IMR-90 (cell line): ENCODE measurements at regions not wholly inside any gene's neighbourhood (a gene's known extent, or its start where the extent isn't known, plus 50 kb on each side); places are given as distances from the start of the nearest gene placed in this dataset.

Source experiments
- ATAC-seq: fragments of 200-7000 bp; cut with Tn5 transposase; 2 replicates; pipeline ENCODE4 v1.9.1; 2020; ENCODE audit warnings: low read depth, mild to moderate bottlenecking, moderate library complexity
- BruUV-seq: library from RNA; stranded (reverse); fragments of 400-500 nt; replicated peaks from 2 replicates; lab custom pipeline; 2021; lab: Mats Ljungman, UMichigan
- CTCF ChIA-PET: fragments of 300-600 bp; formaldehyde crosslinking; extraction: SDS; loops from one replicate; lab custom pipeline; 2021; ENCODE audit warnings: antibody characterized with exemption; lab: Yijun Ruan, JAX
- POLR2A ChIA-PET: fragments of 300-600 bp; sonication (Branson Sonifier 250); formaldehyde crosslinking; loops from one replicate; lab custom pipeline; 2022; ENCODE audit warnings: antibody characterized with exemption; ENCODE audit not compliant: unreplicated experiment; lab: Charles Lee
- DNase-seq: peaks from one replicate; pipeline ENCODE4 v3.0.0; 2013
- H2AFZ ChIP-seq: replicated peaks from 2 replicates; pipeline ENCODE3; 2013; ENCODE audit warnings: low read length, mild to moderate bottlenecking; ENCODE audit not compliant: poor library complexity
- H2AK5ac ChIP-seq: 2 replicates; pipeline ENCODE4 v1.6.1; 2013; ENCODE audit warnings: low read depth, low read length, inconsistent platforms
- H2AK9ac ChIP-seq: replicated peaks from 2 replicates; pipeline ENCODE3; 2013; ENCODE audit warnings: mild to moderate bottlenecking, low read depth, low read length, moderate library complexity; ENCODE audit not compliant: poor library complexity
- H2BK120ac ChIP-seq: 2 replicates; pipeline ENCODE4 v1.6.1; 2013; ENCODE audit warnings: low read depth, low read length, inconsistent platforms
- H2BK15ac ChIP-seq: 3 replicates; pipeline ENCODE4 v1.6.1; 2013; ENCODE audit warnings: low read depth, low read length, inconsistent platforms
- H2BK20ac ChIP-seq: 2 replicates; pipeline ENCODE4 v1.6.1; 2013; ENCODE audit warnings: low read depth, mild to moderate bottlenecking, inconsistent platforms, low read length, moderate library complexity
- H2BK5ac ChIP-seq: 2 replicates; pipeline ENCODE4 v1.6.1; 2013; ENCODE audit warnings: mild to moderate bottlenecking, low read depth, low read length, inconsistent platforms; ENCODE audit not compliant: poor library complexity, severe bottlenecking
- H3K14ac ChIP-seq: replicated peaks from 2 replicates; pipeline ENCODE4 v1.6.1; 2013; ENCODE audit warnings: low read depth, low read length, inconsistent platforms
- H3K18ac ChIP-seq: 2 replicates; pipeline ENCODE4 v1.6.1; 2013; ENCODE audit warnings: low read depth, low read length, control low read depth
- H3K23ac ChIP-seq: 2 replicates; pipeline ENCODE4 v1.6.1; 2013; ENCODE audit warnings: low read depth, low read length, inconsistent platforms
- H3K27ac ChIP-seq: 2 replicates; pipeline ENCODE4 v1.5.1; 2013; ENCODE audit warnings: mild to moderate bottlenecking, control low read depth, low read length; ENCODE audit not compliant: insufficient read depth
- H3K27me3 ChIP-seq: 2 replicates; pipeline ENCODE4 v1.6.1; 2013; ENCODE audit warnings: low read length; ENCODE audit not compliant: control insufficient read depth, insufficient read depth
- H3K36me3 ChIP-seq: 2 replicates; pipeline ENCODE4 v1.6.1; 2013; ENCODE audit warnings: low read length, mixed read lengths; ENCODE audit not compliant: control insufficient read depth, insufficient read depth
- H3K4ac ChIP-seq: 2 replicates; pipeline ENCODE4 v1.6.1; 2013; ENCODE audit warnings: low read depth, low read length, inconsistent platforms
- H3K4me1 ChIP-seq: 2 replicates; pipeline ENCODE4 v1.6.1; 2013; ENCODE audit warnings: low read length, mixed read lengths; ENCODE audit not compliant: control insufficient read depth, insufficient read depth
- H3K4me2 ChIP-seq: 2 replicates; pipeline ENCODE4 v1.6.1; 2013; ENCODE audit warnings: low read depth, mild to moderate bottlenecking, control low read depth, low read length, moderate library complexity
- H3K4me3 ChIP-seq: 2 replicates; pipeline ENCODE4 v1.5.1; 2013; ENCODE audit warnings: low read depth, mild to moderate bottlenecking, control low read depth, low read length, moderate library complexity; ENCODE audit not compliant: insufficient read depth
- H3K56ac ChIP-seq: 2 replicates; pipeline ENCODE4 v1.6.1; 2013; ENCODE audit warnings: low read length, inconsistent platforms; ENCODE audit not compliant: insufficient read depth; ENCODE audit errors: extremely low read depth
- H3K79me1 ChIP-seq, 2 experiments: 2 replicates each; pipeline ENCODE4 v1.6.1; 2013; ENCODE audit warnings: low read length in 2 of 2, inconsistent platforms in 1 of 2, low read depth in 1 of 2
- H3K9ac ChIP-seq: 2 replicates; pipeline ENCODE4 v1.6.1; 2013; ENCODE audit warnings: low read depth, low read length, control low read depth
- H3K9me1 ChIP-seq: 2 replicates; pipeline ENCODE4 v1.6.1; 2013; ENCODE audit warnings: low read length, inconsistent platforms; ENCODE audit not compliant: insufficient read depth
- H3K9me3 ChIP-seq: 2 replicates; pipeline ENCODE4 v1.6.1; 2013; ENCODE audit warnings: low read length; ENCODE audit not compliant: control insufficient read depth, insufficient read depth
- H4K20me1 ChIP-seq: 2 replicates; pipeline ENCODE4 v1.6.1; 2013; ENCODE audit warnings: low read length, inconsistent platforms; ENCODE audit not compliant: insufficient read depth
- H4K5ac ChIP-seq: 2 replicates; pipeline ENCODE4 v1.6.1; 2013; ENCODE audit warnings: mild to moderate bottlenecking, low read depth, low read length, control low read depth
- H4K8ac ChIP-seq, 2 experiments: 2 replicates each; pipeline ENCODE4 v1.6.1; 2013; ENCODE audit warnings: low read depth in 2 of 2, low read length in 2 of 2, control low read depth in 1 of 2, inconsistent platforms in 1 of 2
- H4K91ac ChIP-seq: 2 replicates; pipeline ENCODE4 v1.6.1; 2013; ENCODE audit warnings: low read depth, low read length, inconsistent platforms; ENCODE audit not compliant: insufficient read depth
- CTCF ChIP-seq: conservative IDR thresholded peaks from 2 replicates; pipeline ENCODE4 v1.5.1; 2012; ENCODE audit warnings: mild to moderate bottlenecking, low read depth, low read length, improper control_type of control experiment
- NFE2L2 ChIP-seq: fragments of 150-350 bp; IDR thresholded peaks from 2 replicates; pipeline ENCODE4 v1.6.1; 2016; ENCODE audit warnings: low read depth, mild to moderate bottlenecking, low read length
- WGBS, 2 experiments: methylation state at CpG; one replicate each; pipeline versions ENCODE4 v1.1.5 to v1.1.7; 2013; ENCODE audit warnings: missing lambda C conversion rate in 2 of 2; ENCODE audit not compliant: insufficient read length in 1 of 2; ENCODE audit errors: extremely low coverage in 2 of 2; 5-methylcytosine and 5-hydroxymethylcytosine counted together
- dilution Hi-C: fragments of 300-500 bp; cut with HindIII; formaldehyde crosslinking; loops from one replicate; pipeline ENCODE4 v1.14.3; 2018; ENCODE audit warnings: low sequenced_read_pairs; ENCODE audit not compliant: unreplicated experiment
- in situ Hi-C: fragments of 300-500 bp; cut with MboI; formaldehyde crosslinking; loops from 3 replicates; pipeline ENCODE4 v1.14.3; 2019; ENCODE audit warnings: low sequenced_read_pairs, inconsistent platforms, mixed read lengths
- intact Hi-C: fragments of 100-400 bp; cut with micrococcal nuclease; formaldehyde crosslinking; loops from 2 replicates; pipeline ENCODE4 v1.10.0; 2022

- Histone ChIP-seq H3K79me1 (no peaks in the 10 kb centered on the region), H3K23ac (no peak overlapping the region), H2AFZ (no peak overlapping the region), H2AK5ac (no peak overlapping the region), H3K4ac (no peak overlapping the region), H2BK120ac (no peak overlapping the region), H2BK15ac (no peak overlapping the region), H4K5ac (no peak overlapping the region), H2BK5ac (no peak overlapping the region), H3K9me3 (no peaks in the 10 kb centered on the region), H3K9ac (no peak overlapping the region), H2AK9ac (no peak overlapping the region), H4K91ac (no peak overlapping the region), H3K36me3 (no peaks in the 10 kb centered on the region), H3K9me1 (no peaks in the 10 kb centered on the region), H3K4me1 (no peaks in the 10 kb centered on the region), H2BK20ac (no peak overlapping the region), H3K4me3 (no peak overlapping the region), H3K4me2 (no peak overlapping the region), H4K20me1 (no peaks in the 10 kb centered on the region), H3K27me3 (no peaks in the 10 kb centered on the region), H4K8ac (no peak overlapping the region), H3K56ac (no peak overlapping the region), H3K14ac (no peak overlapping the region), H3K27ac (no peak overlapping the region), H3K18ac (no peak overlapping the region)
- intact Hi-C loops (no loop called here), dilution Hi-C loops (no loop called here), in situ Hi-C loops (no loop called here)
- ChIA-PET CTCF (interaction anchor here (1.0 kb wide), 1 partner anchor 418 kb away, joined by 3 read pairs; no protein-coding TSS in a partner anchor), POLR2A (no interaction called here)
- no TSS peak for BruUV-seq
- TF ChIP-seq CTCF (0 out of 2 replicates have a peak, but pooled peaks have one; percentile 6), NFE2L2 (no peak)
- DNase-seq (peak; percentile 7), ATAC-seq (no peak)
- WGBS, 2 experiments: no CpG with 5 or more reads among the region's 1 CpG
These were observed 304.1 kb upstream of the HAND2 start for GRCh38 chr4:173834151-173834550.
